ENCODE measurements at regions not wholly inside any gene's neighbourhood (a gene's known extent, or its start where the extent isn't known, plus 50 kb on each side); places are given as distances from the start of the nearest gene placed in this dataset.

DNA sequence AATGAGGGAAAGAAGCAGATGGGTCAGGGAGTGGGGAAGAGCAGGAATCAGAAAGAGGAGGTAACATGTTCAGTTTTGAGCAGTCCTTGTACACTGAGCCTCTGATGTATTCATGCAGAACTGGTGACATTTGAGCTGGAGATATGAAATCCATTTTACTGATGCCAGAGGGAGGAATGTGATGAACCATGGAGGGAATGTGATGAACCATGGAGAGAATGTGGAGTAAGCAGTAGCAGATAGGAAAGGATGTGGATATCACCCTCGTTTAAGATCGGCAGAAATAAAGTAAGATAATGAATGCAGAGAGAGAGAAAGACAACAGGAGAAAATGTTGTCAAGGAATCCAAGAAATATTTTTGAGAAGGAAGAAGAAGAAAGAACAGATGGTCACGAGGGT lies 231.6 kb downstream of the TBXT start:
- TF ChIP-seq HNF4A (conservative IDR thresholded peaks at IDR 0.05) = no peak
- TF ChIP-seq, protein P1, sequence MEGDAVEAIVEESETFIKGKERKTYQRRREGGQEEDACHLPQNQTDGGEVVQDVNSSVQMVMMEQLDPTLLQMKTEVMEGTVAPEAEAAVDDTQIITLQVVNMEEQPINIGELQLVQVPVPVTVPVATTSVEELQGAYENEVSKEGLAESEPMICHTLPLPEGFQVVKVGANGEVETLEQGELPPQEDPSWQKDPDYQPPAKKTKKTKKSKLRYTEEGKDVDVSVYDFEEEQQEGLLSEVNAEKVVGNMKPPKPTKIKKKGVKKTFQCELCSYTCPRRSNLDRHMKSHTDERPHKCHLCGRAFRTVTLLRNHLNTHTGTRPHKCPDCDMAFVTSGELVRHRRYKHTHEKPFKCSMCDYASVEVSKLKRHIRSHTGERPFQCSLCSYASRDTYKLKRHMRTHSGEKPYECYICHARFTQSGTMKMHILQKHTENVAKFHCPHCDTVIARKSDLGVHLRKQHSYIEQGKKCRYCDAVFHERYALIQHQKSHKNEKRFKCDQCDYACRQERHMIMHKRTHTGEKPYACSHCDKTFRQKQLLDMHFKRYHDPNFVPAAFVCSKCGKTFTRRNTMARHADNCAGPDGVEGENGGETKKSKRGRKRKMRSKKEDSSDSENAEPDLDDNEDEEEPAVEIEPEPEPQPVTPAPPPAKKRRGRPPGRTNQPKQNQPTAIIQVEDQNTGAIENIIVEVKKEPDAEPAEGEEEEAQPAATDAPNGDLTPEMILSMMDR (IDR thresholded peaks at IDR 0.05; ENCODE audit: low read depth, low read length, missing input control) = no peak
- TF ChIP-seq RAD21 (IDR thresholded peaks at IDR 0.05) = no peak
- TF ChIP-seq, protein P2, sequence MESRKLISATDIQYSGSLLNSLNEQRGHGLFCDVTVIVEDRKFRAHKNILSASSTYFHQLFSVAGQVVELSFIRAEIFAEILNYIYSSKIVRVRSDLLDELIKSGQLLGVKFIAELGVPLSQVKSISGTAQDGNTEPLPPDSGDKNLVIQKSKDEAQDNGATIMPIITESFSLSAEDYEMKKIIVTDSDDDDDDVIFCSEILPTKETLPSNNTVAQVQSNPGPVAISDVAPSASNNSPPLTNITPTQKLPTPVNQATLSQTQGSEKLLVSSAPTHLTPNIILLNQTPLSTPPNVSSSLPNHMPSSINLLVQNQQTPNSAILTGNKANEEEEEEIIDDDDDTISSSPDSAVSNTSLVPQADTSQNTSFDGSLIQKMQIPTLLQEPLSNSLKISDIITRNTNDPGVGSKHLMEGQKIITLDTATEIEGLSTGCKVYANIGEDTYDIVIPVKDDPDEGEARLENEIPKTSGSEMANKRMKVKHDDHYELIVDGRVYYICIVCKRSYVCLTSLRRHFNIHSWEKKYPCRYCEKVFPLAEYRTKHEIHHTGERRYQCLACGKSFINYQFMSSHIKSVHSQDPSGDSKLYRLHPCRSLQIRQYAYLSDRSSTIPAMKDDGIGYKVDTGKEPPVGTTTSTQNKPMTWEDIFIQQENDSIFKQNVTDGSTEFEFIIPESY (IDR thresholded peaks at IDR 0.05) = no peak
- no peak for TF ChIP-seq JUND (IDR thresholded peaks at IDR 0.05)
- no peak for TF ChIP-seq GABPA (IDR thresholded peaks at IDR 0.05 in 1 of 2, conservative IDR thresholded peaks at IDR 0.05 in 1 of 2)
- TF ChIP-seq HNF4G (IDR thresholded peaks at IDR 0.05) = no peak
- no peak for TF ChIP-seq SP1 (IDR thresholded peaks at IDR 0.05)
- H3K4me1 ChIP-seq (ENCODE audit: control insufficient read depth in 4 of 4, insufficient read depth in 4 of 4, low read length in 3 of 4) = peaks cover 0 to 3% (median 0%) of the 10 kb centered on the region in 4 donors
- H3K36me3 ChIP-seq (ENCODE audit: control insufficient read depth in 4 of 4, insufficient read depth in 3 of 4, low read depth in 1 of 4, low read length in 3 of 4) = no peaks in the 10 kb centered on the region
- H3K9me3 ChIP-seq (ENCODE audit: control insufficient read depth in 4 of 4, low read length in 3 of 4) = no peaks in the 10 kb centered on the region
- no peak overlapping the region for H3K4me3 ChIP-seq (ENCODE audit: low read depth in 1 of 3, low read length in 3 of 3)
- WGBS = 83% methylated on average over 3 of the region's 3 CpGs
- H3K9ac ChIP-seq (ENCODE audit: low read depth in 1 of 2, low read length in 2 of 2) = no peak overlapping the region
- no peaks in the 10 kb centered on the region for H3K27me3 ChIP-seq (ENCODE audit: control insufficient read depth in 4 of 4, insufficient read depth in 4 of 4, low read length in 3 of 4)
- DNase-seq (ENCODE audit: low spot score) = no peak
- H3K27ac ChIP-seq (ENCODE audit: low read depth in 1 of 2, low read length in 2 of 2) = no peak overlapping the region

DNA sequence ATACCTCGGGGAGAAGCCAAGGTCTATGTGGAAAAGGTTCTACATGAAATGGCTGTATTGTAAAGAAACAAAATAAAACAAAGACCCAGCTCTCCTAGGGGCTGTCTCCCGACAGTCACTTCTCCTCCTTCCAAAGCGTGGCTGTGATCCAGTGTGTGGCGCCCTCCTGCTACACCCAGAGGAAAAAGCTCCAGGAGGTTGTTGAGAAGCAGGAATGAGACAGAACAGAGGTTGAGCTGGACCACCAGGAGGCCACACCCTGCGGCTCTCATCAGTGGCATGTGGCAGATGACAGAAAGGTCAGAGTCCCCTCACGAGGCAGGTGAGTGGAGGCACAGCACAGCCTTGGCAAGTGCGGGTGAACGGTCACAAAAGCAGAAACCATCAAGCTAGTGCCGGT lies 236.0 kb downstream of the TBXT start:
- WGBS = 62% methylated on average over 9 of the region's 9 CpGs
- Histone ChIP-seq H3K9ac (ENCODE audit: low read depth in 1 of 2, low read length in 2 of 2) (no peak overlapping the region), H3K27ac (ENCODE audit: low read depth in 1 of 2, low read length in 2 of 2) (no peak overlapping the region), H3K9me3 (ENCODE audit: control insufficient read depth in 4 of 4, low read length in 3 of 4) (no peaks in the 10 kb centered on the region), H3K36me3 (ENCODE audit: control insufficient read depth in 4 of 4, insufficient read depth in 3 of 4, low read depth in 1 of 4, low read length in 3 of 4) (no peaks in the 10 kb centered on the region), H3K27me3 (ENCODE audit: control insufficient read depth in 4 of 4, insufficient read depth in 4 of 4, low read length in 3 of 4) (no peaks in the 10 kb centered on the region), H3K4me3 (ENCODE audit: low read depth in 1 of 3, low read length in 3 of 3) (no peak overlapping the region), H3K4me1 (ENCODE audit: control insufficient read depth in 4 of 4, insufficient read depth in 4 of 4, low read length in 3 of 4) (no peaks in the 10 kb centered on the region)
- TF ChIP-seq GABPA (IDR thresholded peaks at IDR 0.05 in 1 of 2, conservative IDR thresholded peaks at IDR 0.05 in 1 of 2) (no peak), FOXA2 (IDR thresholded peaks at IDR 0.05) (no peak), RXRA (IDR thresholded peaks at IDR 0.05) (no peak), NR2F2 (IDR thresholded peaks at IDR 0.05) (no peak), SP1 (IDR thresholded peaks at IDR 0.05) (no peak), HNF4G (IDR thresholded peaks at IDR 0.05) (no peak), EGR1 (IDR thresholded peaks at IDR 0.05; ENCODE audit: low read depth in 2 of 2) (no peak), TAF1 (conservative IDR thresholded peaks at IDR 0.05) (no peak)
- TF ChIP-seq, protein P1 (IDR thresholded peaks at IDR 0.05; ENCODE audit: low read depth, low read length, missing input control) = no peak
- TF ChIP-seq, protein P2 (IDR thresholded peaks at IDR 0.05) = no peak
- TF ChIP-seq, protein P3, sequence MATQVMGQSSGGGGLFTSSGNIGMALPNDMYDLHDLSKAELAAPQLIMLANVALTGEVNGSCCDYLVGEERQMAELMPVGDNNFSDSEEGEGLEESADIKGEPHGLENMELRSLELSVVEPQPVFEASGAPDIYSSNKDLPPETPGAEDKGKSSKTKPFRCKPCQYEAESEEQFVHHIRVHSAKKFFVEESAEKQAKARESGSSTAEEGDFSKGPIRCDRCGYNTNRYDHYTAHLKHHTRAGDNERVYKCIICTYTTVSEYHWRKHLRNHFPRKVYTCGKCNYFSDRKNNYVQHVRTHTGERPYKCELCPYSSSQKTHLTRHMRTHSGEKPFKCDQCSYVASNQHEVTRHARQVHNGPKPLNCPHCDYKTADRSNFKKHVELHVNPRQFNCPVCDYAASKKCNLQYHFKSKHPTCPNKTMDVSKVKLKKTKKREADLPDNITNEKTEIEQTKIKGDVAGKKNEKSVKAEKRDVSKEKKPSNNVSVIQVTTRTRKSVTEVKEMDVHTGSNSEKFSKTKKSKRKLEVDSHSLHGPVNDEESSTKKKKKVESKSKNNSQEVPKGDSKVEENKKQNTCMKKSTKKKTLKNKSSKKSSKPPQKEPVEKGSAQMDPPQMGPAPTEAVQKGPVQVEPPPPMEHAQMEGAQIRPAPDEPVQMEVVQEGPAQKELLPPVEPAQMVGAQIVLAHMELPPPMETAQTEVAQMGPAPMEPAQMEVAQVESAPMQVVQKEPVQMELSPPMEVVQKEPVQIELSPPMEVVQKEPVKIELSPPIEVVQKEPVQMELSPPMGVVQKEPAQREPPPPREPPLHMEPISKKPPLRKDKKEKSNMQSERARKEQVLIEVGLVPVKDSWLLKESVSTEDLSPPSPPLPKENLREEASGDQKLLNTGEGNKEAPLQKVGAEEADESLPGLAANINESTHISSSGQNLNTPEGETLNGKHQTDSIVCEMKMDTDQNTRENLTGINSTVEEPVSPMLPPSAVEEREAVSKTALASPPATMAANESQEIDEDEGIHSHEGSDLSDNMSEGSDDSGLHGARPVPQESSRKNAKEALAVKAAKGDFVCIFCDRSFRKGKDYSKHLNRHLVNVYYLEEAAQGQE (IDR thresholded peaks at IDR 0.05) = no peak
- TF ChIP-seq, protein P4, sequence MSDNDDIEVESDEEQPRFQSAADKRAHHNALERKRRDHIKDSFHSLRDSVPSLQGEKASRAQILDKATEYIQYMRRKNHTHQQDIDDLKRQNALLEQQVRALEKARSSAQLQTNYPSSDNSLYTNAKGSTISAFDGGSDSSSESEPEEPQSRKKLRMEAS (IDR thresholded peaks at IDR 0.05) = no peak
- TF ChIP-seq, protein P5, sequence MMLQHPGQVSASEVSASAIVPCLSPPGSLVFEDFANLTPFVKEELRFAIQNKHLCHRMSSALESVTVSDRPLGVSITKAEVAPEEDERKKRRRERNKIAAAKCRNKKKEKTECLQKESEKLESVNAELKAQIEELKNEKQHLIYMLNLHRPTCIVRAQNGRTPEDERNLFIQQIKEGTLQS (IDR thresholded peaks at IDR 0.05) = no peak
- no peak for DNase-seq (ENCODE audit: low spot score)
